Germinal center (tissue), 1 donor: ENCODE measurements at regions not wholly inside any gene's neighbourhood (a gene's known extent, or its start where the extent isn't known, plus 50 kb on each side); places are given as distances from the start of the nearest gene placed in this dataset.
"Not testable (repeated sequence)": the region's sequence is repeated elsewhere in the genome, so short reads cannot be mapped to it uniquely, and the experiment has no call there.

Source experiments
- DNase-seq: peaks from one replicate; pipeline ENCODE4 v3.0.0; 2012; ENCODE audit warnings: mixed read lengths, low spot score

DNA sequence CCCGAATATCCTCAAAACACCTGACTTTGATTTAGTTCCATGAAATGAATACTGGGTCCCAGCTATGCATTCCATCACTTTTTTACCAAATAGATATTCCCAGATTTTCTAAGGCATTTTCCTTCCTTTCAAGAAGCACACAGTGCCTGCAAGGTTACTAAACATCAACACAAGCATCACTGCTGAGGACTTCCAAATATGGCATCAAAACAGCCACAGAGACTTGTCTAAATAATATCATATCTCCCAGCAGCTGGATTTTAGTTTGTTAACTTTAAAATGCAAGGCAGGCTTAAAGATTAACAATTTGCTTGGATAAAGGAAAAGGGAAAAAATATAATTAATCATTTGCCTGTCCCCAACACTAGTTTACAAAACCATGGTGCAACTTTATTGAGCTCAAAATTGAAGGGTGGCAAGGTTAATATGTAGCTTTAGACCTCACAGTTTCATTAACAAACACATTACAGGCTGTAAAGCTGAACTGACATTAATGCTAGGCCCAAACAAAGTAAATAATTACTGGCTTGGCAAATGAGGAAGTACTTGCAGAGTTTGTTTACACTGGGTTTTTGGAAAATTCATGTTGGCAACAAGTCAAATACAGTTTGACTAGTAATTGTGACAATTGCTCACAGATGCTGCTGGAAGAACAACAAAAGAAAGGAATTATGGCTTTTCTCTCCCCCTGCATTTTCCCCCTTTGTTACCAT lies 401.7 kb upstream of the CDIN1 start:
- no peak for DNase-seq

DNA sequence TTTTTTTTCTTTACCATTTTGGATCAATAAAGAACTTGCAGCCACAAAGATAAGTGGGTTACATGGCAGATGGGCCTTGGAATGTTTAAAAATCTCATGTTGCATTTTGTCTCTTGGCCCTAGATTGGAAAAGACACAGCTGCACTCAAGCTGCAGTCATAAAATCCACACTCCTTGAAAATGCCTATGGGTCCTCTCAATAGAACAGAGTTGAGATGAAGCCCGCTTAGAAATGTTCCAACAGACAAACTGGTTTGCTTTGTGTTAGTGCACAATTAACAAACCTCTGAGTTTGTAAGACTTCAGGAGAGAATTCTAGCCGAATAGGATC lies 401.2 kb upstream of the CDIN1 start:
- no peak for DNase-seq

GRCh38 chr15:36183201-36183600 lies 396.2 kb upstream of the CDIN1 start:
- no peak for DNase-seq

DNA sequence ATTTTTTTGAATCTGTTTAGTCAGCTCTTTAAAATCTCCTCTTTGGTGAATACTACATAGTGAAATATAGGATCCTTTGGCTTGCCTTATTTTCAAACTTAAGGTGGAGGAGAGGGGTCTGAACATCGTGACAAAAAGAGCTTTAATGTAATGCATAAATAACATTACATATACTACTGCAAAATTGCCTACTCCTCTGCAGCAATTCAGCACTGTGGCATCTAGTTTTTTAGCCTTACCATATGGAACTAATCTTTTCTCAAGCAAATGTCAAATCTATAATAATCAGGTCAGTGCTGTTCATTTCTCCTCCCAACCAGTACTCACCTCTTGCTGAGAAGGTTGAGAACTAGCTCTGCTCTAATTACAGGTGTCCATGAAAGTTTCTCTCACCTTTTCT lies 394.0 kb upstream of the CDIN1 start:
- no peak for DNase-seq

DNA sequence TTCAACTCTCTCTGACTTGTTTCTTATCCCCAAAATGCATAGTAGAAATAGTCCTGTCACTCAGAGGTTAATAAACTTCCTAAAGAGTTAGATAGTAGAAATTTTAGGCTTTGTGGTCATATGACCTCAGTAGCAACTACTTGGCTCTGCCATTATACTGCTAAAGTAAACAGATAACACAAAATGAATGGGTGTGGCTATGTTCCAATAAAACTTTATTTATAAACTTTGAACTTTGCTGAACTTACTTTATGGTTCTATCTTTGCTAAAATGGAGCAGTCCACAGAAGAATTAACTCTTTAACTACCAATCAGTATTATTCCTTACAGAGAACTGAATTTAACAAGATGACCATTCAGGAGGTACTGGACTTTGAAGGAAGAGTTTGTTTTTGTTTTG lies 393.6 kb upstream of the CDIN1 start:
- DNase-seq, result no peak

DNA sequence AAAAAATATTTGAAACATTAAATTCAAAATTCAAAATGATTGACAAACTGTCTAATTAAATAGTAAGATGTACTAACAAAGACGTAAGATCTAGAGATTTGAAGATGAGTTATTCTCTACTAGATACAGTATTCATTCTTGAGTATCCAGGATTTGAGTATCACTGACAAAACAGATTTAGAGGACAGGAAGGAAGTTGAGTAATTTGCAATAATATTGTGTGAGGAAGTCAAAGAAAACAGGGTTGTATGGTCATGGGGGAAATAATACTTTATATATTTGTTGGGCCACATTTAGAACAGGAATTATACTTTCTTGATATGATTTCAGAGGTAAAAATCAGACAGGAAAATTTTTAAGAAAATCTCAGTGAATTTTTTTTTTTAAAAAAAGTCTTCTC lies 393.1 kb upstream of the CDIN1 start:
- no peak for DNase-seq

GRCh38 chr15:36191459-36191858 lies 388.0 kb upstream of the CDIN1 start:
- DNase-seq, result no peak

DNA sequence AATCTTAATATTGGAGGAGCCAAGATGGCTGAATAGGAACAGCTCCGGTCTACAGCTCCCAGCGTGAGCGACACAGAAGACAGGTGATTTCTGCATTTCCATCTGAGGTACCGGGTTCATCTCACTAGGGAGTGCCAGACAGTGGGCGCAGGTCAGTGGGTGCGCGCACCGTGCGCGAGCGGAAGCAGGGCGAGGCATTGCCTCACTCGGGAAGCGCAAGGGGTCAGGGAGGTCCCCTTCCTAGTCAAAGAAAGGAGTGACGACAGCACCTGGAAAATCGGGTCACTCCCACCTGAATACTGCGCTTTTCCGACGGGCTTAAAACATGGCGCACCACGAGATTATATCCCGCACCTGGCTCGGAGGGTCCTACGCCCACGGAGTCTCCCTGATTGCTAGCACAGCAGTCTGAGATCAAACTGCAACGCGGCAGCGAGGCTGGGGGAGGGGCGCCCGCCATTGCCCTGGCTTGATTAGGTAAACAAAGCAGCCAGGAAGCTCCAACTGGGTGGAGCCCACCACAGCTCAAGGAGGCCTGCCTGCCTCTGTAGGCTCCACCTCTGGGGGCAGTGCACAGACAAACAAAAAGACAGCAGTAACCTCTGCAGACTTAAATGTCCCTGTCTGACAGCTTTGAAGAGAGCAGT lies 383.9 kb upstream of the CDIN1 start:
- not testable (repeated sequence) for DNase-seq

DNA sequence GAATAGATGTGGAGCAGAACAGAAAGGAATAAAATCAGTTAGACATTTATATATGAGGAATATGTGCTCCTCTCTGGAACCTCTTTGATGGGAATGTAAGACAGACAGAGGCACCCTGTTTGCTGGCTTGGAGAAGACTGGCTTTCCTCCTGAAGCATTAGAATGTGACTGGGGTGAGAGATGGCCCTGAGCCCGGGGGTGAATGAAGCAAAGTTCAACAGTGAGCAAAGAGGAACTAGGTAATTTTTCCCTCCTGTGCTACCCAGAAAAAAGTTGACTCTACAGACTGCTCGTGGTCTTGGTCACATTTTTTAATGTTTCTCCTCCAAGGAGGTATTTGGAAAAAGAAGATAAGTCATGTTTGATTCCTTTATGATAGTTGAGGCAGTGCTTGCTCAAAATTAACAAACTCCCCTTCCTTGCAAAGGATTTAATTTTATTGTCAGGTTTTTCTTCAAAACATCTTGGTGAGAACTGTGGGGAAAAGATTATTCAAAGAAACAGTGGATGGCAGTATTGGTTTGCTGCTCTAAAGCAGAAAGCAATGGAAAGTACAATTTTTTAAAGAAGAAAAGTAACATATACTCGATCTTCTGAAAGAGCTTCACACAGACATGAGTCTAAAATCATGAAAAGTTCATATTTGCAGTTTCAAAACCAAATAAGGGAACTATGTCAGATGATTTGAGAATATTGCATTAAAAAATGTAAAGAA lies 370.4 kb upstream of the CDIN1 start:
- DNase-seq, result no peak

DNA sequence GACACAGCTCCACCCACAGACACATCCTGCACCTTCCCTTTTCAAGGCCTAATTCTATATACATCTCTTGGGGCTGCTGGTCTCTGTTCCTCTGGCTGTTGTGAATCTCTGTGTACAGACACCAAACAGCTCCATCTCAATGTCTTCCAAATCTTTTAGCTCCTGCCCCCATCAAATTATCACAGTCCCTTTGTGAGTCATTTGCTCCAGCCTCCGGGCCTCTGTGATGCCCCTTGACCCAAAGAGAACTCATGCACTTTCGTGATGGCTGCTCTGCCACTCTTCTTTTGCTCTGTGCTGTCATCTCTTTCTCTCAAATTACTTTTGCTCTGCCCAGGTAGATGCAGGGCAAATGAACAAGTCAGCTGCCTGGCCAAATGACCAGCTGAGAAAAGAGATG lies 369.0 kb upstream of the CDIN1 start:
- no peak for DNase-seq

DNA sequence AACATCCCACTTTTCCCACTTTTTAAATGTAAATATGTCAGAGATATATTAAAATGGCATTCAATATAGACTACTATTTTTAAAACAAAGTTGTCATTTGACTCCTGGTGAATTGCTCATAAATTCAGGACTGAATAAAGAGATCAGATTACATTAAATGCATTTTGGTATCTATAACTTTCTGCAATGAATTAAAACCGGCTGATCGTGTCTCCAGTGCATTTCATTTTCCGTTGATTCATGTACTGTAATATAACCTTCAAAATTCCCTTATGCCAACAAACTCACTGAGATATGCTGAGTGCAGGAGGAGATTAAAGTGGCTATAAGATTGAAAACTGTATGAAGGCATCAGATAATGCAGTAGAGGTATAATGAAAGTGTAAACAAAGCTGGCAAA lies 361.1 kb upstream of the CDIN1 start:
- no peak for DNase-seq

GRCh38 chr15:36218991-36219390 lies 360.4 kb upstream of the CDIN1 start:
- no peak for DNase-seq

GRCh38 chr15:36221992-36222391 lies 357.4 kb upstream of the CDIN1 start:
- DNase-seq, result no peak

DNA sequence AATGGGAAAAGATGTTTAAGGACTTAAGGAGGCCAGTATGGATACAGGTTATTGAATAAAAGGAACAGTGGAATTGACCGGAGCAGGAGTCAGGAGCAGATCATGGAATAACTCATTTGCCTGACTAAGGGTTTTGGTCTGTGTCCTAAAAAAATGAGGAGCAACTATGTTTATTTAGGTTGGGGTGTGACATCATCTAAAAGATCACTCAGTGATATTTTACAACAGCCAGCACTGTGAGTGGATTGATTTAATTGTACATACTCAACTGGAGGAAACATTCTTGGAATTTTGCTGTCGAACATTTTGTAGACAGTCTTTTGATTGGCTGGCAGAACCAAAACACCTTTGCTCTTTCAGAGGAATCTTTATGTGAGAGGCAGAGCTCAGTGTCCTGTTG lies 348.6 kb upstream of the CDIN1 start:
- DNase-seq, result no peak

DNA sequence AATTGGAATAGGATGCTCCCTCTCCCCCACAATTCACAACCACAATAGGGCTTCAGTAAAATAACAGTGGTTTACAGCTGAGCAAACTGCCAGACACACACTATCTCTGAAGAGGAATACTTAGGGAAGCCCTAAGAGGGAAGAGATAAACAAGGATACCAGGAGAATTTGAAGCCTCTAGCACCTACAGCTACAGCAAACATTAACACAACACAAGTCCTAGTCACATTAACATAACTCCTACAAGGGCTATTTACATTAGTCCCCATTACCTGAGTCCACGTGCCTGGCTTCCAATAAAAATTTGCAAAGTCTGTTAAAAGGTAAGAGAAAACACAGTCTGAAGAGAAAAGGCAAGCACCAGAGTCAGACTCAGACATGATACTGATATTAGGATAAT lies 346.9 kb upstream of the CDIN1 start:
- no peak for DNase-seq

- DNase-seq, result no peak
These were observed 344.7 kb upstream of the CDIN1 start for GRCh38 chr15:36234743-36235142.

DNA sequence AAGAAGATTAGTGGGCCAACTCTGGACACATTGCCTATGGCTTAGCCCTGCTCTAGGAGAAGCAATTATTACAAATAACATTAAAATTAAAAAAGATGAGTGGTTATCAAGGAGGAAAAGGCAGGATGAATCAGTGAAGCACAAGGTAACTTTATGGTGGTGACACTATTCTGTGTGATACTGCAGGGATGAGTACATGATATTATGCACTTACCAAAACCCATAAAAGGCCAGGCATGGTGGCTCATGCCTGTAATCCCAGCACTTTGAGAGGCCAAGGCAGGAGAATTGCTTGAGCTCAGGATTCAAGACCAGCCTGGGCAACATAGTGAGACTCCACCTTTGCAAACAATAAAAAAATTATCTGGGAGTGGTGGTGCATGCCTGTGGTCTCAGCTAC lies 344.3 kb upstream of the CDIN1 start:
- no peak for DNase-seq

DNA sequence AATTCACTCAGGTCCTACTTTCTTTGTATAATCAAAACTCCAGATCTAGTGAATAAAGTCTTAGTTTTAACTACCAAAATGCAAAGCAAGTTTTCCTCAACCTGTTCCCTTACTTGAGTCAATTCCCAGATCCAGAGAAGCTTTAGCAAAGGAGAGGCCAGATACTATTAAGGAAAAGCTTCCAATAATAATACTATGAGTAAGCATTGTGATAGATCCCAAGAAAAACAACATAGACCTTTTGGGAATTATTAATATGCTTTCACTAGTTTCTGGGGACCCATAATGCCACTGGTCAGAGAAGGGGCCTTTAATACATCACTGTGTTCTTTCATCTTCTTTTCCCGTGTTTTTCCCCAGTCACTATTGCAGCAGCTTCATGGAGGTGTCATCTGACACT lies 339.9 kb upstream of the CDIN1 start:
- no peak for DNase-seq

- no peak for DNase-seq
These were observed 328.0 kb upstream of the CDIN1 start for GRCh38 chr15:36251450-36251849.

GRCh38 chr15:36252146-36252711 lies 327.2 kb upstream of the CDIN1 start:
- no peak for DNase-seq

GRCh38 chr15:36254426-36254825 lies 325.0 kb upstream of the CDIN1 start:
- DNase-seq, result no peak

DNA sequence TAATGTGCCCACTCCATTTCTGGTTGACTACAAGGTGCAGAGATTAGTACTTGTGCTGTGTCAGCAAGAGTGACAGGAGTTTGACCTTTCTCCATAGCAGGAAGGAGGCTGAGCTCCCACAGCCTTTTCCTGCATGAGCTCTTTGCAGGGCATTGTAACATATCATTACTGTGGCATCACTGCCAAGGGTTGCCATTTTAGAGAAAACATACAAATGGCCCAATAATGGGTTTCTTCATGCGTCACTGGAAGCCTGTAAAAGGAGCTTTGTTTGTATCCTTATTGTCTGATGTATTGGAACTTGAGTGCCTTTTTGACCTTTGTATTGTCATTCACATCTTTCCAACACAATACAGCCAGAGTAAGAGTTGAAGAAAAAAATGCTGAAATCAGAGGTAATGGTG lies 323.0 kb upstream of the CDIN1 start:
- DNase-seq, result no peak

DNA sequence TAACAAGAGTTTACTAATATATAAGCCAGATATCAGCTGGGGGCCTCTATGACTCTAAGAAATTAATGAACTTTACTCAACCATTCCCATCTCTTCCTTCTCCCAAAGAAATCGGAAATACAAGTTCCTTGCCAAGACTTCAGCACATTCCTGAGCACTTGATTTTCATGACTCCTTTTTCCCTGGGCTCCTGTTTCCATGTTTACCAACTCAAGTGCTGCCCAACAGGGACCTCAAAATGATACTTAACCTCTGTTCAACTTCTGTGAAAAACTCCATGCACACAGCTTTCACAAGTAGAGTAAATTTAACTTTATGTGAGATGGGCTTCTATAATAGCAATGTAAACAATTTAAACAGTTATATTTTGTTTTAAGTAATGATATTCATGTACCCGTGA lies 315.8 kb upstream of the CDIN1 start:
- DNase-seq, result no peak
